Stimulated activated CD8-positive, alpha-beta memory T cell treated with anti-CD3 and anti-CD28 coated beads, Interleukin-4, amount 100 ng/mL, for 24 hours (primary cell): ENCODE measurements at regions not wholly inside any gene's neighbourhood (a gene's known extent, or its start where the extent isn't known, plus 50 kb on each side); places are given as distances from the start of the nearest gene placed in this dataset.
"Not testable (repeated sequence)": the region's sequence is repeated elsewhere in the genome, so short reads cannot be mapped to it uniquely, and the experiment has no call there.

Source experiments
- DNase-seq: peaks from one replicate; pipeline ENCODE4 v3.0.0-alpha.2; 2020; ENCODE audit warnings: low read depth

GRCh38 chr21:15431053-15431452 is 298.7 kb upstream of the USP25 start:
- no peak for DNase-seq

- no peak for DNase-seq
These were observed 296.7 kb upstream of the USP25 start for GRCh38 chr21:15433091-15433490.

GRCh38 chr21:15434163-15434905 is 295.4 kb upstream of the USP25 start:
- no peak for DNase-seq

GRCh38 chr21:15436031-15436430 is 293.8 kb upstream of the USP25 start:
- no peak for DNase-seq

GRCh38 chr21:15437883-15438282 is 291.9 kb upstream of the USP25 start:
- DNase-seq = no peak

GRCh38 chr21:15439726-15440125 is 290.1 kb upstream of the USP25 start:
- DNase-seq = no peak

GRCh38 chr21:15441060-15441493 is 288.7 kb upstream of the USP25 start:
- DNase-seq = no peak

GRCh38 chr21:15441992-15442391 is 287.8 kb upstream of the USP25 start:
- DNase-seq = no peak

- no peak for DNase-seq
These were observed 286.9 kb upstream of the USP25 start for GRCh38 chr21:15442743-15443469.

- DNase-seq = no peak
These were observed 286.1 kb upstream of the USP25 start for GRCh38 chr21:15443740-15444117.

GRCh38 chr21:15444118-15444960 is 285.4 kb upstream of the USP25 start:
- no peak for DNase-seq

GRCh38 chr21:15445327-15445726 is 284.5 kb upstream of the USP25 start:
- DNase-seq = no peak

GRCh38 chr21:15446223-15446622 is 283.6 kb upstream of the USP25 start:
- no peak for DNase-seq

GRCh38 chr21:15449556-15449955 is 280.2 kb upstream of the USP25 start:
- DNase-seq = no peak

- no peak for DNase-seq
These were observed 276.5 kb upstream of the USP25 start for GRCh38 chr21:15453261-15453660.

GRCh38 chr21:15453785-15454184 is 276.0 kb upstream of the USP25 start:
- DNase-seq = not testable (repeated sequence)

GRCh38 chr21:15454931-15455330 is 274.9 kb upstream of the USP25 start:
- not testable (repeated sequence) for DNase-seq

GRCh38 chr21:15455819-15456462 is 273.8 kb upstream of the USP25 start:
- DNase-seq = no peak

- DNase-seq = no peak
These were observed 271.8 kb upstream of the USP25 start for GRCh38 chr21:15457965-15458364.

GRCh38 chr21:15462092-15462491 is 267.7 kb upstream of the USP25 start:
- no peak for DNase-seq

GRCh38 chr21:15466329-15466728 is 263.5 kb upstream of the USP25 start:
- DNase-seq = no peak

- DNase-seq = no peak
These were observed 261.4 kb upstream of the USP25 start for GRCh38 chr21:15468368-15468767.
